Cardiac fibroblast (primary cell): ENCODE measurements at regions not wholly inside any gene's neighbourhood (a gene's known extent, or its start where the extent isn't known, plus 50 kb on each side); places are given as distances from the start of the nearest gene placed in this dataset.
A peak's percentile ranks its signal among the peaks of the same experiment; 100 is the strongest.

ENCODE experiments used
- DNase-seq, 2 donors: peaks; one replicate each; pipeline versions ENCODE4 v3.0.0 to v3.0.0-alpha.2; 2010; ENCODE audit warnings: low read depth in 2 of 2
- H3K4me3 ChIP-seq, 2 donors: replicated peaks in 1 of 2; 1 replicate in 1 of 2; 2 replicates in 1 of 2; pipeline ENCODE4 v1.5.1; 2011; ENCODE audit warnings: low read depth in 2 of 2, low read length in 2 of 2, mild to moderate bottlenecking in 2 of 2, moderate library complexity in 1 of 2
- CTCF ChIP-seq: IDR thresholded peaks from one replicate; pipeline ENCODE4 v1.5.1; 2011; ENCODE audit warnings: low read depth, mild to moderate bottlenecking, low read length, inconsistent platforms

- TF ChIP-seq CTCF = no peak
Observed at GRCh38 chrX:113947548-113947947, 636.3 kb upstream of the HTR2C start.

GRCh38 chrX:113935518-113935917 is 648.4 kb upstream of the HTR2C start:
- TF ChIP-seq CTCF = no peak
- H3K4me3 ChIP-seq = no peak overlapping the region
- DNase-seq = no peak

More at GRCh38 chrX:113947548-113947947, 636.3 kb upstream of the HTR2C start:
- H3K4me3 ChIP-seq = no peak overlapping the region
- no peak for DNase-seq

GRCh38 chrX:113933931-113934330 is 650.0 kb upstream of the HTR2C start:
- no peak for TF ChIP-seq CTCF
- DNase-seq = no peak
- H3K4me3 ChIP-seq = no peak overlapping the region

GRCh38 chrX:113929004-113929403 is 654.9 kb upstream of the HTR2C start:
- TF ChIP-seq CTCF = peak; percentile 53
- H3K4me3 ChIP-seq = no peak overlapping the region
- DNase-seq = peak; percentile 48 to 67

GRCh38 chrX:113920661-113921060 is 663.2 kb upstream of the HTR2C start:
- no peak for TF ChIP-seq CTCF
- peak in 1 of 2 donors; percentile 1 for DNase-seq
- H3K4me3 ChIP-seq = no peak overlapping the region

GRCh38 chrX:113919387-113919786 is 664.5 kb upstream of the HTR2C start:
- H3K4me3 ChIP-seq = no peak overlapping the region
- DNase-seq = no peak
- no peak for TF ChIP-seq CTCF

GRCh38 chrX:113906168-113906567 is 677.7 kb upstream of the HTR2C start:
- DNase-seq = peak in 1 of 2 donors; percentile 29
- TF ChIP-seq CTCF = no peak
- H3K4me3 ChIP-seq = no peak overlapping the region
